Activated naive CD8-positive, alpha-beta T cell treated with anti-CD3 and anti-CD28 coated beads, Interleukin-2, amount 10 ng/mL, durations not matched to agents 7 days and 5 days (primary cell): ENCODE measurements at regions not wholly inside any gene's neighbourhood (a gene's known extent, or its start where the extent isn't known, plus 50 kb on each side); places are given as distances from the start of the nearest gene placed in this dataset.
"Not testable (repeated sequence)": the region's sequence is repeated elsewhere in the genome, so short reads cannot be mapped to it uniquely, and the experiment has no call there.

Experiments
- ATAC-seq: fragments of 150-1000 bp; cut with Tn5 transposase; one replicate; pipeline ENCODE4 v1.10.0; 2021; ENCODE audit warnings: low read depth, moderate library complexity
- POLR2A ChIA-PET: fragments of 350-600 bp; sonication (Branson Sonifier 250); formaldehyde crosslinking; loops from one replicate; lab custom pipeline; 2021; ENCODE audit warnings: antibody characterized with exemption; lab: Charles Lee
- DNase-seq: peaks from one replicate; pipeline ENCODE4 v3.0.0; 2021
- H3K27ac Mint-ChIP-seq: one replicate; pipeline ENCODE4 v1.8.0; 2022; ENCODE audit warnings: mild to moderate bottlenecking, mixed read lengths
- H3K27me3 Mint-ChIP-seq: one replicate; pipeline ENCODE4 v1.8.0; 2022; ENCODE audit warnings: mild to moderate bottlenecking, moderate library complexity, mixed read lengths
- H3K36me3 Mint-ChIP-seq: one replicate; pipeline ENCODE4 v1.8.0; 2021; ENCODE audit warnings: mild to moderate bottlenecking, mixed read lengths
- H3K4me1 Mint-ChIP-seq: one replicate; pipeline ENCODE4 v1.8.0; 2021; ENCODE audit warnings: mixed read lengths
- H3K4me3 Mint-ChIP-seq: one replicate; pipeline ENCODE4 v1.8.0; 2022; ENCODE audit warnings: mild to moderate bottlenecking, moderate library complexity, mixed read lengths
- H3K9me3 Mint-ChIP-seq: one replicate; pipeline ENCODE4 v1.8.0; 2021; ENCODE audit warnings: mixed read lengths

DNA sequence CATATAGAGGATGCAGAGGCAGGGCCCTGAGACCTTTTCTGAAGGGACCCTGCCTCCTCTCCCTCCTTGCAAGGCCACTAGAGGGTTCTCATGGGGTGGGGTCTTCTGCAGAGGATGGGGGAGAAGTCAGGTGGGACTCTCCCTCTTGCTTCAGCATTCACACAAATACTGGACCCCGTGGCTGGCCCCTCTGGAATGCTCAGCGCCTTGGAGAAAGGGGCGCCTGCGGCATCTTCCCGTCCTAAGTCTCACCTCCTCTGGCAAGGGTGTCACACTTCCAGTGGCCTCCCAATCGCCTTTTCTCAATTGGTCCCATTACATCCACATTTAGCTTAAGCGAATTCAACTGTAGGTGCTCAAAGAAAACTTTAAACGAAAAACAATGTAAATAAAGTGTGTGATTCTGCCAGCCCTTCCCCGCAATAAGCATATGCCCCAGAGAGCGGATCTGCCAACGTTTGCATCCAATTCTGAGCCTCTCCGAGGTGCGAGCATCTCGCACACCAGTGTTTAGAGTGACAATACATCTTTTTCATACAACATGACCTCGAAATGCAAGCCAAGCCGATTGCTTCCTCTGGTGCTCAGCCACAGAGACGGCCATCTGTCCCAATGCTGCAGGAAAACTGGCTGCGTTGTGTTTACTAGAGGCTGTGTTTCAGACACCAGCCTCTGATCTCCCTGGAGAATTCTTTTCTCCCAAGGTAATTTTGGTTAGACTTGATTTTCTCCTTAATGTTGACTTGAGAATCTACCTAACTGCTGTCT is 69.1 kb upstream of the WASF3 start:
- H3K36me3 Mint-ChIP-seq, result no peaks in the 10 kb centered on the region
- no peak overlapping the region for H3K27ac Mint-ChIP-seq
- no peaks in the 10 kb centered on the region for H3K9me3 Mint-ChIP-seq
- H3K27me3 Mint-ChIP-seq, result peaks cover 3% of the 10 kb centered on the region
- DNase-seq (no peak), ATAC-seq (no peak)
- no peak overlapping the region for H3K4me3 Mint-ChIP-seq
- no peaks in the 10 kb centered on the region for H3K4me1 Mint-ChIP-seq
- POLR2A ChIA-PET, result no interaction called here

DNA sequence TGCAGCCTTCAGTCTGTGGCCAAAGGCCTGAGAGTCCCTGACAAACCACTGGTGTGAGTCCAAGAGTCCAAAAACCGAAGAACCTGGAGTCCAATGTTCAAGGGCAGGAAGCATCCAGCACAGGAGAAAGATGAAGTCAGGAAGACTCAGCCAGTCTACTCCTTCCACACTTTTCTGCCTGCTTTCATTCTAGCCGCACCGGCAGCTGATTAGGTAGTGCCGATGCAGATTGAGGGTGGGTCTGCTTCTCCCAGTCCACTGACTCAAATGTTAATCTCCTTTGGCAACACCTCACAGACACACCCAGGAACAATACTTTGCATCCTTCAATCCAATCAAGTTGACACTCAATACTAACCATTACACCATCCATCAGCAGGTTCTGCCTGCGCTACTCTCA is 65.2 kb upstream of the WASF3 start:
- H3K27me3 Mint-ChIP-seq, H3K27ac Mint-ChIP-seq, H3K9me3 Mint-ChIP-seq, H3K4me3 Mint-ChIP-seq, H3K4me1 Mint-ChIP-seq, DNase-seq, ATAC-seq, H3K36me3 Mint-ChIP-seq: not testable (repeated sequence)
- POLR2A ChIA-PET, result interaction anchor here (0.8 kb wide), 1 partner anchor 306 kb away, joined by 3 read pairs; no protein-coding TSS in a partner anchor

DNA sequence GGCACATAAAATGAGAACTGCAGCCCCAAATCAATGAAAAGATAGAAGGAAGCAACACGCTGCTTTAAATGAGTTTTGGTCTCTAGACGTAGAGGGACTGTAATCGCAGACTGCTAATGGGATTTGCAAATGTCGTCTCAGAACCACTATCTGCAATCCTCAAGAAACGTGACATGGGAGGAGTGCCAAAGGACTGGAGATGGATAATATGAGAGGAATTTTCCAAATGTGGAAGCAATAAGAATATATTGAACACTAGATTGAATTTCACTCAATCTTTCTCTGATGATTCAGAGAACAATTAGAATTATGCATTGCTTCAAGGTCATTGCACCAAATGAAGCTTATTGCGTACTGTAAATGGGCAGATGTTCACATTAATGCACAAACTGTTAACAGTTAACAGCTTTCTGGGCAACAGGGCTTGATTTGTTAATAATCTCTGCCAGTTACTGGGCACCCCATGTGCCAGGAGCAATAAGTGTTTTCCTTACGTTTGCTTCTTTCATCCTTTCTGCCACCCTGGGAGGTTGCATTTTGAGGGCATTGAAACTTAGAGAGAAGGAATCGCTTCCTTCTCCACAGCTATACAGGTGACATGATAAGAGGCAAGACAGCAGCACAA is 62.8 kb upstream of the WASF3 start:
- POLR2A ChIA-PET, result no interaction called here
- ATAC-seq (no peak), DNase-seq (no peak)
- Mint-ChIP-seq H3K4me3 (no peak overlapping the region), H3K27me3 (peaks cover 8% of the 10 kb centered on the region), H3K9me3 (no peaks in the 10 kb centered on the region), H3K36me3 (no peaks in the 10 kb centered on the region), H3K27ac (no peak overlapping the region), H3K4me1 (no peaks in the 10 kb centered on the region)

- DNase-seq, result no peak
- no peak overlapping the region for H3K4me3 Mint-ChIP-seq
- no peak overlapping the region for H3K27ac Mint-ChIP-seq
- no peaks in the 10 kb centered on the region for H3K36me3 Mint-ChIP-seq
- H3K4me1 Mint-ChIP-seq, result no peaks in the 10 kb centered on the region
- H3K27me3 Mint-ChIP-seq, result peaks cover 8% of the 10 kb centered on the region
- ATAC-seq, result no peak
- POLR2A ChIA-PET, result interaction anchor here (0.6 to 2.1 kb wide), 3 partner anchors 310 to 327 kb away, joined by 4 to 6 read pairs (median 6); no protein-coding TSS in a partner anchor
- no peaks in the 10 kb centered on the region for H3K9me3 Mint-ChIP-seq
These were observed 61.7 kb upstream of the WASF3 start for GRCh38 chr13:26495750-26496149.

DNA sequence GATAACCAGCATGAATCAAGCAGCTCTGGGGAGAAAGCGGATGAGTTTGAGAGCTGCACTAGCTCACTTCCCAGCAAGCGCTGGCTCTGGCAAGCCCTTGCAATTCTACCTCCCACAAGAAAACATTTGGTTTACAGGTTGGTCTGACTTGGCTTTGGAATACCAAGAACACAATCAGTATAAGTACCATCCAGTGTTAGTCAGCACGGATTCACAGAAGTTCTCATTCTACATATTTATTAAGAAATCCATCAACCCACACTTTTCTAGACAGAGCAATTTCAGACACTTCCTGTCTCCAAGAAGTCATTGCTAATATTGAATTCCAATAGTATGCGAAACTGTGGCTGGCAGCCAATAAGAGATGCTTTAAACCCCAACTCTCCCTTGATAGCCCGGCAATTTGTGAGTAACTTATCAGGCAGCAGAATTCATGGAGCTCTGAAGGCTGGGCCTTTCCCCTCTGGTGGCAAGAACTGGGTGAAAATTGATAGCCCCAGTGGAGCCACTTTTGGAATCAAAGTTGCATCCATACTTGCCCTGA is 59.4 kb upstream of the WASF3 start:
- no peak for DNase-seq

GRCh38 chr13:26498656-26499601 is 58.6 kb upstream of the WASF3 start:
- ATAC-seq, result no peak
- POLR2A ChIA-PET, result no interaction called here
- H3K4me3 Mint-ChIP-seq, result no peak overlapping the region
- H3K9me3 Mint-ChIP-seq, result no peaks in the 10 kb centered on the region
- H3K27ac Mint-ChIP-seq, result no peak overlapping the region
- peaks cover 8% of the 10 kb centered on the region for H3K27me3 Mint-ChIP-seq
- peaks cover 3% of the 10 kb centered on the region for H3K4me1 Mint-ChIP-seq
- DNase-seq, result no peak
- H3K36me3 Mint-ChIP-seq, result no peaks in the 10 kb centered on the region

More for the DNA sequence above, 59.4 kb upstream of the WASF3 start:
- POLR2A ChIA-PET, result no interaction called here
- no peak for ATAC-seq
- H3K9me3 Mint-ChIP-seq, result no peaks in the 10 kb centered on the region
- peaks cover 3% of the 10 kb centered on the region for H3K4me1 Mint-ChIP-seq
- peaks cover 8% of the 10 kb centered on the region for H3K27me3 Mint-ChIP-seq
- no peak overlapping the region for H3K4me3 Mint-ChIP-seq
- no peak overlapping the region for H3K27ac Mint-ChIP-seq
- no peaks in the 10 kb centered on the region for H3K36me3 Mint-ChIP-seq

DNA sequence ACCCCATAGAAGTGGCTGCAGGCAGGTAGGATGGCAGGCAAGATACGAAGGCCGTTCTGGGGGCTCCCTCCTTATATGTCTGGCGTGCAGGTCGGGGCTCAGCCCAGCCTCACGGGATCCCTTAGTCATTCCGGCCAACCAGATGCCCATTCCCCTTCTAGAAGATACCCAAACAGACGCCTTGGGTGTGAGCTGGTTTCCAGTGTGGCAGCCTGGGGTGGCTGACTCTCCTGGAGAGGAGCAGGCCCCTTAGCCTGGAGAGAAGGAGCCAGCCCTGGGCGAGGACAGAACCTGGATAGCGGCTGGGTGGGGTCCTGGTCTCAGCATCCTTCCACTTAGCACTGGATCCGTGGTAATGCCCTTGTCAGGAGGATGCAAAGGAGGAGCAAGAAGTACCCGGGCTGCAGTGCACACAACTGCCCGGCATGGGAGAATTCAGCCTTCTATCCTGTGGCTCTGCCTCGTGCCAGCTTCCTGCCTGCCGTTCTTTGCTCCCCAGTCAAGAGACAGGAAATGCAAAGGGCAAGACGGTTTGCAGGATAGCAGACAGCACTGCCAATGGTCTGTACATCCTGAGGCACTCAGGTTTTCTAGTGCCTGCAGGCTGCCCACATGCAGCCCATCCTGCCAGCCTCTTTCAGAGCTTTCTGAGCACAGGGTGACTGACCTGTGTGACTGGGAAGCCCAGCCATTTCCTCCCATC is 56.7 kb upstream of the WASF3 start:
- DNase-seq (no peak), ATAC-seq (no peak)
- no peak overlapping the region for H3K4me3 Mint-ChIP-seq
- POLR2A ChIA-PET, result no interaction called here
- peaks cover 3% of the 10 kb centered on the region for H3K4me1 Mint-ChIP-seq
- no peaks in the 10 kb centered on the region for H3K36me3 Mint-ChIP-seq
- no peak overlapping the region for H3K27ac Mint-ChIP-seq
- peaks cover 5% of the 10 kb centered on the region for H3K27me3 Mint-ChIP-seq
- H3K9me3 Mint-ChIP-seq, result no peaks in the 10 kb centered on the region

DNA sequence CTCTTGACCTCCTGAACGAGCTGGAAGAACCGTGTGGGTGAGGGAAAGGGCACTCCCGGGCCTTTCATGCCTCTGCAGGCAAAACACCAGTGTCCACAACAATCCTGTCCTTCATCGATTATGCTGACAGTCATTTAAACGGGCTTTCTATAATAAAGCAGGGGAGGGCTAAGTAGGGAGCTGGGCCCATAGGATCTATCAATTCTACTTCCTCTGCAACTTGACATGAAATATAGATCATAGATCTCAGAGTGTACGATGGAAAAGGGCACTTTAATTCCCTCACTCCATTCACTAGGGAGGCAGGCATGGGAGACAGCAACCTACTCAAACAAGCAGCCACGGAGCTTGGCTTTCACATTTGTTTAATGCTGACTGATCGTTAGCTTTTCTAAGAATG is 55.8 kb upstream of the WASF3 start:
- H3K4me3 Mint-ChIP-seq, result no peak overlapping the region
- H3K27me3 Mint-ChIP-seq, result peaks cover 5% of the 10 kb centered on the region
- DNase-seq (no peak), ATAC-seq (no peak)
- POLR2A ChIA-PET, result no interaction called here
- H3K9me3 Mint-ChIP-seq, result no peaks in the 10 kb centered on the region
- H3K27ac Mint-ChIP-seq, result no peak overlapping the region
- peaks cover 3% of the 10 kb centered on the region for H3K4me1 Mint-ChIP-seq
- no peaks in the 10 kb centered on the region for H3K36me3 Mint-ChIP-seq

DNA sequence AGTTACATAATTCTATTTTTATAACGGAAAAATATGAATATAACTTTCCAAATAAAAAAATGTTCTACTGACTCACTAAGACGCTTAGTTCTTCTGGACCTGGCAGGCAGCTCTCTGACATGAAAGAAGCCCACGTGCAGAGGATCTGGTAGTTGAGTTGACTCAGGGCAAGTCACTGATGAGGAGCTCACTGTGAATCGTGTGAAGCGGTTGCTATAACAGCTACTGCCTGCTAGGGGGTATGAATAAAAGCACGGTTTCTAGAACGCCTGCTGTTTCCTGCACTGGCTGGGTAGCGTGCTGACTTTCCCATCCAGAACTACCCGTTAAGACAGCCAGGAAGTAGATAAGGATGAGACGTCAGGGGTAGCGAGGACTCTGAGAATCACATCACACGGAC is 54.7 kb upstream of the WASF3 start:
- no peak for ATAC-seq
- POLR2A ChIA-PET, result no interaction called here
- no peak for DNase-seq
- Mint-ChIP-seq H3K27ac (no peak overlapping the region), H3K4me1 (peaks cover 3% of the 10 kb centered on the region), H3K9me3 (peaks cover under 1% of the 10 kb centered on the region), H3K4me3 (no peak overlapping the region), H3K27me3 (peaks cover 5% of the 10 kb centered on the region), H3K36me3 (no peaks in the 10 kb centered on the region)

DNA sequence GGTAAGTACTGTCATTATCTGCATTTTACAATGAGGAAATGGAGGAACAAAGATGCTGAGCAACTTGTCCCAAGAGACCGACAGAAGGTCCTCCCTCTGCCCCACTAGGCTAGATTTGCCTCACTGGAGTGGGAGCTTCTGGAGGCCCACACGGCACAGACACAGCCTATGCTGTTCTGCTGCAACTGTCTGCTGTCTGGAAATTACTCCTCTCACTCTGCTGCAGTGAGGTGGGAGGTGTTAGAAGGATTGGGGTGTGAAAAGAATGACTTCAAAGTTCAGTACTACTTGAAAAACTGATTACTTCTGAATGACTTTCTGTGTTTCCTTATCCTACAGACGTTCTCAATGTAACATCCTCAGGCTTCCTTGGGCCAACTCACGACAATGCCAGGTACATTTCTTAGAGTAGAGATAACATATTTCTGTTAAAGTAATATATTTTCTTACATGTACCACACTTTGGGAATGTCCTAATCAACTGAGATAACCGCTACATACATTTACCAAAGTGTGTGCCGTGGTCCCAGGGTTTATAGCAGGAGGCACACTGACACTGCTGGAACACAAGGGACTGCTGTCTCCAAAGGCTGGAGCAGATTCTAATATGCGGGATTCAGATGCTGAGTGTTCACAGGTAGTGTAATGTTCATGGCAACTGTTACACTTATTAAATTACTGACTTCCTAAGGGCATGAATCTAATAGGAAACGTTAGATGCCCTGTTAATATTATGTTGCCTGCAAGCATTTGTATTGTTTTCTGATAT is 53.5 kb upstream of the WASF3 start:
- POLR2A ChIA-PET, result no interaction called here
- peaks cover 2% of the 10 kb centered on the region for H3K9me3 Mint-ChIP-seq
- H3K4me3 Mint-ChIP-seq, result no peak overlapping the region
- no peak overlapping the region for H3K27ac Mint-ChIP-seq
- peaks cover 3% of the 10 kb centered on the region for H3K27me3 Mint-ChIP-seq
- DNase-seq (no peak), ATAC-seq (no peak)
- H3K36me3 Mint-ChIP-seq, result no peaks in the 10 kb centered on the region
- H3K4me1 Mint-ChIP-seq, result peaks cover 3% of the 10 kb centered on the region
